Stimulated activated CD4-positive, alpha-beta T cell treated with anti-CD3 and anti-CD28 coated beads, Interleukin-1b, Interleukin-23, amount 100 ng/mL, for 1 hour (primary cell): ENCODE measurements at regions not wholly inside any gene's neighbourhood (a gene's known extent, or its start where the extent isn't known, plus 50 kb on each side); places are given as distances from the start of the nearest gene placed in this dataset.

Experiments
- DNase-seq, 2 donors: peaks; one replicate each; pipeline ENCODE4 v3.0.0-alpha.2; 2020; ENCODE audit warnings: low read depth in 2 of 2

DNA sequence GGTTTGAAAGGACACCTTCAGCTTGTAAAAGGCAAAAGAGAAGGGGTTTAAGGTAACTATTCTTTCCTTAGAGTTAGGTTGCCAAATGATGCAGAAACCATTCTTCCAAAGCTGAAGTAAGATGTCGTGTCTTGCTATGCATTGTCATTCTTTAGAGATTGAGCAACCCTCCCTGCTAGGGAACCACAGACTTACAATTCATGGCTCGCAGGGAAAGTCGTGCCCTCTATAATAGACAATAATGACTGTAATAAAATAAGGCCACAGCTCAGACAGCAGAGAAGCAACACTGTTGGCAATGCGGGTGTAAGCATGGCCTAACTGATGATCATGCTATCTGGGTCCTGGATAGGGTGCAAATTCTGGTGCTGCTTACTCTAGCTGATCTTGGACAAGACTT is 129.6 kb upstream of the CDH13 start:
- DNase-seq = no peak

DNA sequence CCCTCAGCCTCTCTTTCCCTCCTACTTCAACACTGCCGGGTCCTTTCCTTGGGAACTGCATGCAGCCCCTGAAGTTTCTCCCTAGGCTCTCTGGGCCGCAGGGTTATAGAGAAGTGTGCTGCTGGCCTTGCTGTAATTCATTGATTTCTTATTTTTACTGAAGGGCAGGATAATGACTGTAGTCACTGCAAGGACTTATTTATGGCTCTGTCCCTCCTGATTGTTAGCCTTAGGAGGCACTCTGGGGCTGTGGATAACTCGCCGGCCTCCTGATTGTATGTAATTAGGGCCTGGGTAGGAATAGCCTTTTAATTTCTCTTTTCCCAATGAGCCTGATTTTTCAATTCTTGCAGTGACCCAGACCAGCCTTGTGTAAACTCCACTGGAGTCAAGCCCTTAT is 138.3 kb upstream of the CDH13 start:
- no peak for DNase-seq

DNA sequence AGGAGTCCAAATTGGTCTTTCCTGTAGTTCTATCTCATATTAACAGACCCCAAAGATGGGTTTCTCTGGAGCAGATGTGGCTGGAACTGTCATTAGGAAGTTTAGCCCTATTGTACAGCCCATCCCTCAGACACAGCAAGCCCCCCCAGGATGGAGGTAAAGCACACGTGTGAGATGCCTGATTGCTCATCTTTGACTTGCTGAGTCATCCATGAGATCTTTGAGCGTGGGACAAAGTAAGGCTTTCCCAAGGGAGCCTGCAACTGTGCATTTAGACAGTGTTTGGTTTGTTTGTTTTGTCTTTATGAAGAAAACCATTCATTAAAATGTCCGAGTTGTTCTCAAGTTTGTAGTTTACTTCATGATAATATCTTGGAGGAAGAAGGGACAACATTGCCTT is 145.3 kb upstream of the CDH13 start:
- no peak for DNase-seq

- no peak for DNase-seq
Measured at GRCh38 chr16:82476786-82477185, 150.0 kb upstream of the CDH13 start.

- DNase-seq = no peak
Measured at GRCh38 chr16:82470620-82471152, 156.1 kb upstream of the CDH13 start.

GRCh38 chr16:82470016-82470415 is 156.8 kb upstream of the CDH13 start:
- DNase-seq = no peak

DNA sequence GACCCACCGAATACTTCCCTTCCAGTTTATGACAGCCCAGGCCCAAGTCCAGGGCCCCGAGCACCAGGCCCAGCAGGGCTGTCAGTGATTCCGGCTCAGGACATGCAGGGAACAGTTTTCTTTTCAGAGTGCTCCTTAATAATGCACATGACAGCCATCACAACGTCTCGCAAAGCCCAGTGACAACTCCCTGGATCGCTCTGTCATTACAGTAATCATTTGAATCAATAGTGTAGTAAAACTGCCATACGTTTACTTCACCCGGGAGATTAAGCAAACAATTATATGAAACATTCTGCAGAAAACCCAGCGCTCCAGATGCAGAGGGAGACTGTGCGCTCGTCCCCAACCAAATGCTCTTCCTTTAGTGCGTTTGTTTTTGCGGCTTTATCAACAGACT is 162.6 kb upstream of the CDH13 start:
- no peak for DNase-seq

DNA sequence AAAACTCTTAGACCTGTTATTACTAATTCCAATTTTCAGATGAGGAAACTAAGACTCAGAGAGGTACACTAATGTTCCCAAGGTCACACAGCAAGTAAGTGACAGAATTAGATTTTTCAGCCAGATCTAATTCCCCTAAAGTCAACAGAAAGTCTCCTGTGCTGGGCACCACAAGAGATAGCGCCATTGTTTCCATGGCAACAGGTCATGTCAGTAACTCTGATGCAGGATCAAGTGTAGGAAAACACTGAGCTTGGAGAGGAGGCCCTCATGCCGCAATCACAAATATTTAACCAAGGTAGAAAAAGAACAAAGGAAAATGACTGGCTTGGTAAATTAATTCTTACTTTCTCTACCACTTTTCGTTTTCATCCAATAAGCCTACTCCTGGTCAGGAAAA is 166.0 kb upstream of the CDH13 start:
- DNase-seq = no peak

DNA sequence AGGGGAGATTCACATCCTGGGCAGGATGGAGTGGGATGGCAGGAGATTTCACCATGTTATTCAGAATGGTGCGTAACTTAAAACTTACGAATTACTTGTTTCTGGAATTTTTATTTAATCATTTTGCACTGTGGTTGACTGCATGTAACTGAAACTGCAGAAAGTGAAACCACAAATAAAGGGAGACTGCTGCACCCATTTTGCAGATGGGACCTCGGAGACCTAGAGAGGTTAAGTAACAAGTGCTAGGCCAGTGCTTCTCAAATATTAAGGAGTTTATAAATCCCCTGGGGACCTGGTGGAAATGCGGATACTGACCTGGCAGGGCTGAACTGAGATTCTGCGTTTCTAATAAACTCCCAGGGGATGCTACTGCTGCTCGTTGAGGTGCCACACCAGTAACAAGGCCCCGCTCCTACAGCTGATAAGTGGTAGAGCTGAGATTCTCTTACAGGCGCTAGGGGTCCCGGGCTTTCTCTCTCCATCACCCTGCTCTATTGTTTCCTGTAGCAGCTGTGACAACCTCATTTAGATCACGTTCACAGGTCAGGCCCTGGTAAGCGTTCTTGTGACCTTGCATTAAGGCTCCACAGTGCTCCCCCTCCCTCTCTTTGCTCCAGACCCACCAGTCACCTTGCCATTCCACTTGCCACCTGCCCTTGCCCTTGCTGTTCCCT is 167.1 kb upstream of the CDH13 start:
- DNase-seq = no peak

GRCh38 chr16:82456683-82457082 is 170.1 kb upstream of the CDH13 start:
- no peak for DNase-seq

DNA sequence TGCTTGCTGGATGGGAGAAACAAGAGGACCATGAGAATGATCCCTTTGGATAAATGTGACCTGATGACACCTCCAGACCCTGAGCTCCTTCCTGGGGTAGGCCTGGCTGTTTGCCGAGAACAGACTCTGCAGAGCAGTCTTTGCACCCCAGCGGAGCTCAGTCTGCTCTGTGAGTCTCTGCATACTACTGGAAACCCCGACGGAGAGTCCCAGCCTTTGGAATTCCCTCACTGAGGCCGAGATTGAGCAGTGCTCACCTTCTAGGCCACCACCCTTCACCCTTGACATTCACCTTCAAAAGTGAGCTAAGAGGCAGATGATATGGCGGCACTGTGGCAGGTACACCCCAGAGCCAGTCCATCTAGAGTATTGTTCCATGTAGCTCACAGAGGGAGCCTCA is 172.2 kb upstream of the CDH13 start:
- no peak for DNase-seq

DNA sequence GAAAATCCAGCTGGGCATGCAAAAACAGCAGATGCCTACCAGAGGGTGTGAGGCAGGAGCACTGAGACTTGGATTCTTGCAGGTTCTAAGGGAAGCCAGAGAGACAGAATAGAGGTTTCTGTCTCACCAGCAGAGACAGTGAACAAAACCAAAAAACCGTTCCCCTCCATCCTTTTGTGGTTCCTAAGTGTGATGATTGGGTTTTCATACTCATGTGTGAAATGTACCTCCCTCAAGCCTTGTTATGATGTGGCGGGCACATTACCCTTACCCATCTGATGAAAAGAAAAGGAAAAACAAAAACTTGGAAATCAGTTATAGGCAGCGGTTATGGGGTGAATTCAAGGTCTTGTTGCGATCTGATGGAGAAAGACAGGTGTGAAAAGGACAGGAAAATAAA is 172.6 kb upstream of the CDH13 start:
- DNase-seq = no peak

DNA sequence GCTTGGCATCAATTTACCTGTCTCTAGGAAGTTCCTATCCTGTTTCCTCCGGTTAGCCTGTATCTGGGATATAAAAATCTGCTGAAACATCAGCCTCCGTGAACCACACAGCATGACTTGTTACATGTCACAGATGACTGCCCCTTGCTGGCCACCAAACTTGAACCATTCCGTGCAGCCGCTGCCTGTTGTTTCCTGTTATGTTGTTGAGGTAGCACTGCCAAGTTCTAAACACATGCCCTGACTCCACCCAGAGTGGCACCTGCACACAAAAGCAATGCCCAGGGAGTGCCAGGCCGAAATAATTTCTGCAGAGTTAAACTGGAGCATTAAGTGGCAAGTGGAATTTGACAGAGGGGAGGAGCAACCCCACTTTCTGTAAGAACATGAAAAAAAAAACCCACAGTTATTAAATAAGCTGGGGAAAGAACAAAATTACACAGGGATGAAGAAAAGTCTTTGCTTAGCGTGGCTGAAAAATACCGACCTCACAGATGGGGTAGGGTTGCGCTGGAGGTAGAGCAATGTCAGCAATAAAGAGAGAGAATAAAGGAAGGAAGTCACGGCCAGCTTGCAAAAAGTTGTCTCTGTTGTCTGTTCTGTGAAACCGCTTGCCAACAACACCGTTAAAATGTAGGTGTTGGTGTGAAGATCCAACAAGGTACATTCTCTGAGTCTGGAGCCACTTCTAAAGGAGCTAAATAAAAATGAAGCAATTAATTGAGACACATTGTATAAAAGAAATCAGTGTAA is 174.6 kb upstream of the CDH13 start:
- DNase-seq = no peak

GRCh38 chr16:82451449-82451848 is 175.3 kb upstream of the CDH13 start:
- DNase-seq = no peak

GRCh38 chr16:82440336-82440735 is 186.4 kb upstream of the CDH13 start:
- no peak for DNase-seq

DNA sequence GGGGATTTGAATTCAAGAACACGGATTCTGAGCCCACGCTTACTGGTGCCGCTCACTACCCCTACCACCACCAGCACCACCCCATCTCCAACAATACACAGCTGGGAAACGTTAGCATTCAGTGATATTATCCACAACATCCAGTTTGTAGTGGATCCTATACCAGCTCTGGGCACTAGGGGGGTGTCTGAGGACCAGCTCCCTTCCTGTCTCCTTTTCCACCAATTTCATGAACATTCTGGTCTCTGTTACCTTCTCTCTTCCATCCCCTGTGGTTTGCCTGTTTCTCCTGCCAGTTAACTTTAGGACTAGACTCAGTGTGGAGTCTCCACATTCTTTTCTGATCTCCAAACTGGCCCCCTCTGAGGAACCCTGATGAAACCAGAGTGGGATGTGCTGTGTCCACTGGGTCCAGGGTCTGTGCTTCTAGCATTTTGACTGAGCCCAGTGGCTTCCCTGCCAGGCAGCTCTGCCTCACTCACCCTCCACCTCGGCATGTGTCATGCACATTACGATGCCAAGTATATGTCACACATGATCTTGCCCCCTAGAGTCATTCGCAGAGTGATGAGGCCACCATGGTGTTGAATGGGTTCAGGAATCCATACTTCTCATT is 187.0 kb upstream of the CDH13 start:
- no peak for DNase-seq

DNA sequence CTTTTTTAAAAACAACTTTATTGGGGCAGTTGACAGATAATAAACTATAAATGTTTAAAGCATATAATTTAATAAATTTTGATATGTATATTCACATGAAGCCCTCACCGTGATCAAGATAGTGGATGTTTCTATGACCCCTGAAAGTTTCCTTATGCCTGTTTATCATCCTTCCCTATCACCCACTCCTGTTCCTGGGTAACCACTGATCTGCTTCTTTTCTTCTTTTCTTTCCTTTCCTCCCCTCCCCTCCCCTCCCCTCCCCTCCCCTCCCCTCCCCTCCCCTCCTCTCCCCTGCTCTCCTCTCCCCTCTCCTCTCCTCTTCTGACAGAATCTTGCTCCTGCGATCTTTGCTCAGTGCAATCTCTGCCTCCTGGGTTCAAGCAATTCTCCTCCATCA is 193.7 kb upstream of the CDH13 start:
- no peak for DNase-seq

DNA sequence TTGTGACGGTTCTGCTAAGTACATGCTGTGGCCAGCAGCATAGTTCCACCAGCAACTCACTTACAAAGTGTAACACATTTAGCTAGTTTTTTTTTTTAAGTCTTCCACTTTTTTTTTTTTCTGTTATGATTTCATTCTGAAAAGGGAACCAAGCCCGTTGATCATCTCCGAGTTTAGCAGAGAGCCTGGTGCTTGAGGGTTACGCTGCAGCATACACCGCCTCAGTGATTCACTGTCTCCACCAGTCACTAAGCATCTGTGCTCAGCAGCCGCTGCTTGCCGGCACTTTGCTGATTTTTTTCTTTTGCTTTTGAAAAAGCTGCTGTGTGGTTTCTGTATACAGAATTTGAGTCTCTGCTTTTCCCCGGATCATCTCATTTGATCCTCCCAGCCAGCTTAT is 194.5 kb upstream of the CDH13 start:
- DNase-seq = no peak

DNA sequence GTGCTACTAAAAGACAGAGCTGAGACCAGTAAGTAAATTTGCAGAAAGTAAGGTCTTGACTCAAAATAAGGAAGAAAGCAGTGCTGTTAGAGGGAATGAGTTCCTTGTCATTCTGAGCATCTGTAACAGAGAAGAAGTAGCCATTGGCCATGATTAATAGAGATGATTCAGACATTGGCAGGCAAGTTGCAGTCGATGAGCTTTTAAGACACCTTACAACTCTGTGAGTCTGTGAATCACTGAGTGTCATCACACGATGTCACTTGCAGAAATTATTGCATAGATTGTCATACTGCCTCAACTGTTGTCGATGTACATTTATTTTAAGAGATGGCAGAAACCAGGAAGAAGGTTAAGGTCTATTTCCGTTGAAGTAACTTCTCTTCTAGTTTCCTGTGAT is 201.1 kb upstream of the CDH13 start:
- no peak for DNase-seq

DNA sequence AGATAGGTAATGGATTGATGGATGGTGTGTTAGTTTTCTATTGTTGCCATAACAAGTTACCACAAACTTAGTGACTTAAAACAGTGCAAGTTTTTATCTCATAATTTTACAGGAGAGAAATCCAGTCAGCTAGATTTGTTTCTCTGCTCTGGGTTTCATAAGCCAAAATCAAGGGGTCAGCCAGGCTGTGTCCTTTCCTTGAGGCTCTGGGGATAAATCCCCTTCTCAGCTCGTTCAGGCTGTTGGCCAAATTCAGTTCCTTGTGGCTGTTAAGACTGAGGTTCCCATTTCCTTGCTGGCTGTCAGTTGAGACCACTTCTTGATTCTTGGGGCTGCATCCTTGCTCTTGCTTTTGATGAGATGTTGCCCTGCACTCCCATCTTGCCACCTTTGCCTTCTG is 204.9 kb upstream of the CDH13 start:
- DNase-seq = no peak

DNA sequence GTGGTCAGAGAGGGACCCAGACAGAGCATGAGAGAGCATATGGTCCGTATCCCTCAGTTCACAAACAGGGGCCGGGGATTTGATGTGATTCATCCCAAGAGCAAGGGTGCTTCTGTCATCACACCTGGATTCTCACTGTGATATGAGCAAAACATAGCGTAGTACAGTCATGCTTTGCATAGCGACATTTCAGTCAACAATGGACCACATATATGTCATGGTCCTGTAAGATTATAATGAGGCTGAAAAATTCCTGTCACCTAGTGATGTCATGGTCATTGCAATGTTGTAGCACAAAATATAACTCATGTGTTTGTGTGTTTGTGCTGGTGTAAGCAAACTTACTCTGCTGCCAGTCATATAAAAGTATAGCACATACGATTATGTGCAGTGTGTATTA is 207.4 kb upstream of the CDH13 start:
- DNase-seq = no peak

DNA sequence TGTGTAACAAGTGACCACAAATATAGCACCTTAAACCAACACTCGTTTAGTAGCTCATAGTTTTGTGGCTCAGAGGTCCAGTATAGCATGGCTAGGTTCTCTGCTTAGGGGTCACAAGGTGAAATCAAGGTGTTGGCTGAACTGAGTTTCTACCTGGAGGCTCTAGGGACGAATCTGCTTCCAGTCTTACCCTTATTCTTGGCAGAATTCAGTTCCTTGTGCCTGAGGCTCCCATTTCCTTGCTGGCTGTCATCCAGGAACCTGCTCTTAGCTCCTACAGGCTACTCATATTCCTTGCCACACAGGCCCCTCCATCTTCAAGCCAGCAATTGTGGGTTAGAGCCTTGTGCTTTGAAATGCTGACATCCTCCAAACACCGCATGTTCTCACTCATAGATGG is 212.3 kb upstream of the CDH13 start:
- no peak for DNase-seq

DNA sequence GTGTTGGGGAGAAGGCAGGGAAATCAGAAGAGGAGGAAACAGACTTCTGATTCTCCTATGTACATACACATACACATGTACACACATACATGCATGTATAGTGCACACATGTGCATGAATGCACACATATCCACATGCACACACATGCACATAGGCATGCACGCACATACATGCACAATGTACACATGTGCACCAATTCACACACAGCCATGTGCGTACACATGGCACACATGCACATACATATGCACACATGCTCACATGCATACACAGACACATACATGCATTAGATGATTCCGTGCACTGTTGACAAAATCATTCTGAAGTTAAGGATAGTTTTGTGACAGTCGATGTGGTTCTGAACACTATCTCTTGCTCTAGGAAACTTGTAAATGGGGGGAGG is 214.0 kb upstream of the CDH13 start:
- no peak for DNase-seq
